ENCODE measurements at regions not wholly inside any gene's neighbourhood (a gene's known extent, or its start where the extent isn't known, plus 50 kb on each side); places are given as distances from the start of the nearest gene placed in this dataset.

- TF ChIP-seq, protein P1, sequence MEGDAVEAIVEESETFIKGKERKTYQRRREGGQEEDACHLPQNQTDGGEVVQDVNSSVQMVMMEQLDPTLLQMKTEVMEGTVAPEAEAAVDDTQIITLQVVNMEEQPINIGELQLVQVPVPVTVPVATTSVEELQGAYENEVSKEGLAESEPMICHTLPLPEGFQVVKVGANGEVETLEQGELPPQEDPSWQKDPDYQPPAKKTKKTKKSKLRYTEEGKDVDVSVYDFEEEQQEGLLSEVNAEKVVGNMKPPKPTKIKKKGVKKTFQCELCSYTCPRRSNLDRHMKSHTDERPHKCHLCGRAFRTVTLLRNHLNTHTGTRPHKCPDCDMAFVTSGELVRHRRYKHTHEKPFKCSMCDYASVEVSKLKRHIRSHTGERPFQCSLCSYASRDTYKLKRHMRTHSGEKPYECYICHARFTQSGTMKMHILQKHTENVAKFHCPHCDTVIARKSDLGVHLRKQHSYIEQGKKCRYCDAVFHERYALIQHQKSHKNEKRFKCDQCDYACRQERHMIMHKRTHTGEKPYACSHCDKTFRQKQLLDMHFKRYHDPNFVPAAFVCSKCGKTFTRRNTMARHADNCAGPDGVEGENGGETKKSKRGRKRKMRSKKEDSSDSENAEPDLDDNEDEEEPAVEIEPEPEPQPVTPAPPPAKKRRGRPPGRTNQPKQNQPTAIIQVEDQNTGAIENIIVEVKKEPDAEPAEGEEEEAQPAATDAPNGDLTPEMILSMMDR (conservative IDR thresholded peaks at IDR 0.05 in 1 of 2, IDR thresholded peaks at IDR 0.05 in 1 of 2; ENCODE audit: extremely low read depth in 1 of 2, insufficient read depth in 1 of 2, low read depth in 1 of 2, low read length in 2 of 2): no peak
- no peak for TF ChIP-seq EZH2 (IDR thresholded peaks at IDR 0.05; ENCODE audit: borderline replicate concordance, low read length)
Measured at GRCh38 chr7:96471606-96472005, 149.7 kb upstream of the SLC25A13 start.
